HEK293 (cell line): ENCODE measurements at regions not wholly inside any gene's neighbourhood (a gene's known extent, or its start where the extent isn't known, plus 50 kb on each side); places are given as distances from the start of the nearest gene placed in this dataset.

Experiments
- BCL11A ChIP-seq: fragments of 450-650 bp; formaldehyde crosslinking; IDR thresholded peaks from 2 replicates; pipeline ENCODE4 v1.5.1; 2016; ENCODE audit warnings: low read depth, missing biosample characterization, missing genetic modification characterization
- GLI4 ChIP-seq: fragments of 450-650 bp; formaldehyde crosslinking; IDR thresholded peaks from 2 replicates; pipeline ENCODE4 v1.5.1; 2016; ENCODE audit warnings: missing biosample characterization, missing genetic modification characterization
- HOXD13 ChIP-seq: sonication (generic); formaldehyde crosslinking; IDR thresholded peaks from 2 replicates; pipeline ENCODE4 v1.8.0; 2022; ENCODE audit warnings: missing genetic modification reagents, borderline replicate concordance
- ZFHX2 ChIP-seq: fragments of 450-650 bp; formaldehyde crosslinking; conservative IDR thresholded peaks from 2 replicates; pipeline ENCODE4 v1.5.1; 2016; ENCODE audit warnings: missing biosample characterization, missing genetic modification characterization
- ZNF140 ChIP-seq: fragments of 450-650 bp; formaldehyde crosslinking; IDR thresholded peaks from 2 replicates; pipeline ENCODE4 v1.5.1; 2016; ENCODE audit warnings: missing biosample characterization, missing genetic modification characterization
- ZNF274 ChIP-seq, 2 experiments: fragments of 200-500 bp in 1 of 2; fragments of 450-650 bp in 1 of 2; sonication (Bioruptor generic) in 1 of 2; formaldehyde crosslinking in 1 of 2; IDR thresholded peaks; 2 replicates each; pipeline versions ENCODE4 v1.5.1 to v1.6.1; 2014 to 2016; ENCODE audit warnings: borderline replicate concordance in 1 of 2, inconsistent platforms in 1 of 2, low read length in 1 of 2, missing biosample characterization in 1 of 2, missing genetic modification characterization in 1 of 2
- ZNF354C ChIP-seq: fragments of 450-650 bp; formaldehyde crosslinking; IDR thresholded peaks from 2 replicates; pipeline ENCODE4 v1.5.1; 2016; ENCODE audit warnings: missing biosample characterization, missing genetic modification characterization, low read depth, borderline replicate concordance
- ZNF37A ChIP-seq: fragments of 450-650 bp; IDR thresholded peaks from 2 replicates; pipeline ENCODE4 v1.5.1; 2018; ENCODE audit warnings: missing biosample characterization, missing genetic modification characterization
- ZNF518A ChIP-seq: fragments of 450-650 bp; formaldehyde crosslinking; conservative IDR thresholded peaks from 2 replicates; pipeline ENCODE4 v1.5.1; 2016; ENCODE audit warnings: low read depth, missing biosample characterization, missing genetic modification characterization
- ZNF830 ChIP-seq: fragments of 450-650 bp; IDR thresholded peaks from 2 replicates; pipeline ENCODE4 v1.5.0; 2018; ENCODE audit warnings: missing biosample characterization, missing genetic modification characterization, low read depth, mild to moderate bottlenecking, moderate library complexity
- TF ChIP-seq, protein P1 (sequence below): fragments of 450-650 bp; formaldehyde crosslinking; IDR thresholded peaks from 2 replicates; pipeline ENCODE4 v1.5.1; 2016; ENCODE audit warnings: missing biosample characterization, missing genetic modification characterization, borderline replicate concordance
- TF ChIP-seq, protein P2 (sequence below): fragments of 450-650 bp; formaldehyde crosslinking; IDR thresholded peaks from 2 replicates; pipeline ENCODE4 v1.5.1; 2016; ENCODE audit warnings: missing biosample characterization, missing genetic modification characterization
- TF ChIP-seq, protein P3 (sequence below): fragments of 450-650 bp; formaldehyde crosslinking; IDR thresholded peaks from 2 replicates; pipeline ENCODE4 v1.5.1; 2016; ENCODE audit warnings: missing biosample characterization, missing genetic modification characterization
- TF ChIP-seq, protein P4 (sequence below): fragments of 450-650 bp; formaldehyde crosslinking; IDR thresholded peaks from 2 replicates; pipeline ENCODE4 v1.5.1; 2016; ENCODE audit warnings: missing biosample characterization, missing genetic modification characterization
- TF ChIP-seq, protein P5 (sequence below): fragments of 450-650 bp; formaldehyde crosslinking; IDR thresholded peaks from 2 replicates; pipeline ENCODE4 v1.5.1; 2016; ENCODE audit warnings: missing biosample characterization, missing genetic modification characterization

DNA sequence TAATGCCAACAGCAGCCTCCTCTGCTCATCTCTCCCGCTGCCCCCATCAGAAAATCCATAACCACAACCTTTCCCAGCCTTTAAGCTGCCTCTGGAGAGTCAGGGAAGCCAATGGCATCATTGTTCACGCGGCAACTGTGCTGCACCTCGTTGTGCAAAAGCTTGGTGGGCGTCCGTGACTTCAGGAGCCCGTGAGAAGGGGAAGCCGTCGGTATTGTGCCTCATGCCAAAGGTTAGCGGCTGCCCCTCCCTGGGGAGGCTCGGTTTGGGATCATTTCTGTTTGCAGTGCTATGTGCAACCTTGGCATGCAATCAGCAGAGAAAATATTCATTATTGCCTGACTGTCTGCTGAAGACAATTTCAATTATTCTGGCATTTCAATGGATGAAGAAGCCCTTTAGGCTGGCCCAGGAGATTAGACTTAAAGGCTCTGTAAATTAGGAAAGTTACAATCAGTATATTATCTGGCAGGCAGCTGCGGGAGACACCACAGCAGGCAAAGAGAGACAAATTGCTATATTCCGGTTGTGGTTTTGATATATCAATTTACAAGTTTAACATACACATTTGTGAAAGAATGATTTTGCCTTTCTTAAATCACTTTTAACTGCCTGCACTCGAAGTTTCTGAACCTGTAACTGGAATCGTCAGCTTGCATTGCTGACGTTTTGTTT, 244.5 kb downstream of the GATA3 start (continued):
- TF ChIP-seq, protein P1, sequence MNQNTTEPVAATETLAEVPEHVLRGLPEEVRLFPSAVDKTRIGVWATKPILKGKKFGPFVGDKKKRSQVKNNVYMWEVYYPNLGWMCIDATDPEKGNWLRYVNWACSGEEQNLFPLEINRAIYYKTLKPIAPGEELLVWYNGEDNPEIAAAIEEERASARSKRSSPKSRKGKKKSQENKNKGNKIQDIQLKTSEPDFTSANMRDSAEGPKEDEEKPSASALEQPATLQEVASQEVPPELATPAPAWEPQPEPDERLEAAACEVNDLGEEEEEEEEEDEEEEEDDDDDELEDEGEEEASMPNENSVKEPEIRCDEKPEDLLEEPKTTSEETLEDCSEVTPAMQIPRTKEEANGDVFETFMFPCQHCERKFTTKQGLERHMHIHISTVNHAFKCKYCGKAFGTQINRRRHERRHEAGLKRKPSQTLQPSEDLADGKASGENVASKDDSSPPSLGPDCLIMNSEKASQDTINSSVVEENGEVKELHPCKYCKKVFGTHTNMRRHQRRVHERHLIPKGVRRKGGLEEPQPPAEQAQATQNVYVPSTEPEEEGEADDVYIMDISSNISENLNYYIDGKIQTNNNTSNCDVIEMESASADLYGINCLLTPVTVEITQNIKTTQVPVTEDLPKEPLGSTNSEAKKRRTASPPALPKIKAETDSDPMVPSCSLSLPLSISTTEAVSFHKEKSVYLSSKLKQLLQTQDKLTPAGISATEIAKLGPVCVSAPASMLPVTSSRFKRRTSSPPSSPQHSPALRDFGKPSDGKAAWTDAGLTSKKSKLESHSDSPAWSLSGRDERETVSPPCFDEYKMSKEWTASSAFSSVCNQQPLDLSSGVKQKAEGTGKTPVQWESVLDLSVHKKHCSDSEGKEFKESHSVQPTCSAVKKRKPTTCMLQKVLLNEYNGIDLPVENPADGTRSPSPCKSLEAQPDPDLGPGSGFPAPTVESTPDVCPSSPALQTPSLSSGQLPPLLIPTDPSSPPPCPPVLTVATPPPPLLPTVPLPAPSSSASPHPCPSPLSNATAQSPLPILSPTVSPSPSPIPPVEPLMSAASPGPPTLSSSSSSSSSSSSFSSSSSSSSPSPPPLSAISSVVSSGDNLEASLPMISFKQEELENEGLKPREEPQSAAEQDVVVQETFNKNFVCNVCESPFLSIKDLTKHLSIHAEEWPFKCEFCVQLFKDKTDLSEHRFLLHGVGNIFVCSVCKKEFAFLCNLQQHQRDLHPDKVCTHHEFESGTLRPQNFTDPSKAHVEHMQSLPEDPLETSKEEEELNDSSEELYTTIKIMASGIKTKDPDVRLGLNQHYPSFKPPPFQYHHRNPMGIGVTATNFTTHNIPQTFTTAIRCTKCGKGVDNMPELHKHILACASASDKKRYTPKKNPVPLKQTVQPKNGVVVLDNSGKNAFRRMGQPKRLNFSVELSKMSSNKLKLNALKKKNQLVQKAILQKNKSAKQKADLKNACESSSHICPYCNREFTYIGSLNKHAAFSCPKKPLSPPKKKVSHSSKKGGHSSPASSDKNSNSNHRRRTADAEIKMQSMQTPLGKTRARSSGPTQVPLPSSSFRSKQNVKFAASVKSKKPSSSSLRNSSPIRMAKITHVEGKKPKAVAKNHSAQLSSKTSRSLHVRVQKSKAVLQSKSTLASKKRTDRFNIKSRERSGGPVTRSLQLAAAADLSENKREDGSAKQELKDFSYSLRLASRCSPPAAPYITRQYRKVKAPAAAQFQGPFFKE (tag by site-specific recombination) = no peak
- no peak for TF ChIP-seq HOXD13 (CRISPR knock-in tag)
- TF ChIP-seq, protein P2, sequence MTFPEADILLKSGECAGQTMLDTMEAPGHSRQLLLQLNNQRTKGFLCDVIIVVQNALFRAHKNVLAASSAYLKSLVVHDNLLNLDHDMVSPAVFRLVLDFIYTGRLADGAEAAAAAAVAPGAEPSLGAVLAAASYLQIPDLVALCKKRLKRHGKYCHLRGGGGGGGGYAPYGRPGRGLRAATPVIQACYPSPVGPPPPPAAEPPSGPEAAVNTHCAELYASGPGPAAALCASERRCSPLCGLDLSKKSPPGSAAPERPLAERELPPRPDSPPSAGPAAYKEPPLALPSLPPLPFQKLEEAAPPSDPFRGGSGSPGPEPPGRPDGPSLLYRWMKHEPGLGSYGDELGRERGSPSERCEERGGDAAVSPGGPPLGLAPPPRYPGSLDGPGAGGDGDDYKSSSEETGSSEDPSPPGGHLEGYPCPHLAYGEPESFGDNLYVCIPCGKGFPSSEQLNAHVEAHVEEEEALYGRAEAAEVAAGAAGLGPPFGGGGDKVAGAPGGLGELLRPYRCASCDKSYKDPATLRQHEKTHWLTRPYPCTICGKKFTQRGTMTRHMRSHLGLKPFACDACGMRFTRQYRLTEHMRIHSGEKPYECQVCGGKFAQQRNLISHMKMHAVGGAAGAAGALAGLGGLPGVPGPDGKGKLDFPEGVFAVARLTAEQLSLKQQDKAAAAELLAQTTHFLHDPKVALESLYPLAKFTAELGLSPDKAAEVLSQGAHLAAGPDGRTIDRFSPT (tag by site-specific recombination) = no peak
- no peak for TF ChIP-seq ZNF518A (tag by site-specific recombination)
- TF ChIP-seq, protein P3, sequence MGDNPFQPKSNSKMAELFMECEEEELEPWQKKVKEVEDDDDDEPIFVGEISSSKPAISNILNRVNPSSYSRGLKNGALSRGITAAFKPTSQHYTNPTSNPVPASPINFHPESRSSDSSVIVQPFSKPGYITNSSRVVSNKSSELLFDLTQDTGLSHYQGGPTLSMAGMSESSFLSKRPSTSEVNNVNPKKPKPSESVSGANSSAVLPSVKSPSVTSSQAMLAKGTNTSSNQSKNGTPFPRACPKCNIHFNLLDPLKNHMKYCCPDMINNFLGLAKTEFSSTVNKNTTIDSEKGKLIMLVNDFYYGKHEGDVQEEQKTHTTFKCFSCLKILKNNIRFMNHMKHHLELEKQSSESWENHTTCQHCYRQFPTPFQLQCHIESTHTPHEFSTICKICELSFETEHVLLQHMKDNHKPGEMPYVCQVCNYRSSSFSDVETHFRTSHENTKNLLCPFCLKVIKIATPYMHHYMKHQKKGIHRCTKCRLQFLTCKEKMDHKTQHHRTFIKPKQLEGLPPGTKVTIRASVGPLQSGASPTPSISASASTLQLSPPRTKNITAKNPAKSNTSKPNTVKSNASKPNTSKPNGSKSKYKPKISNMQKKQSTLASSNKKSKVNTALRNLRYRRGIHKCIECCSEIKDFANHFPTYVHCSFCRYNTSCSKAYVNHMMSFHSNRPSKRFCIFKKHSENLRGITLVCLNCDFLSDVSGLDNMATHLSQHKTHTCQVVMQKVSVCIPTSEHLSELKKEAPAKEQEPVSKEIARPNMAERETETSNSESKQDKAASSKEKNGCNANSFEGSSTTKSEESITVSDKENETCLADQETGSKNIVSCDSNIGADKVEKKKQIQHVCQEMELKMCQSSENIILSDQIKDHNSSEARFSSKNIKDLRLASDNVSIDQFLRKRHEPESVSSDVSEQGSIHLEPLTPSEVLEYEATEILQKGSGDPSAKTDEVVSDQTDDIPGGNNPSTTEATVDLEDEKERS = no peak
- TF ChIP-seq ZNF274 (IDR thresholded peaks at IDR 0.05; ENCODE audit: low read length) = no peak
- no peak for TF ChIP-seq ZNF274 (tag by site-specific recombination; IDR thresholded peaks at IDR 0.05; ENCODE audit: borderline replicate concordance)
- TF ChIP-seq ZFHX2 (tag by site-specific recombination) = 0 out of 2 replicates have a peak, but pooled peaks have one; percentile 18
- no peak for TF ChIP-seq ZNF37A (tag by site-specific recombination)
- TF ChIP-seq ZNF140 = no peak
- TF ChIP-seq ZNF830 = no peak
- TF ChIP-seq, protein P4, sequence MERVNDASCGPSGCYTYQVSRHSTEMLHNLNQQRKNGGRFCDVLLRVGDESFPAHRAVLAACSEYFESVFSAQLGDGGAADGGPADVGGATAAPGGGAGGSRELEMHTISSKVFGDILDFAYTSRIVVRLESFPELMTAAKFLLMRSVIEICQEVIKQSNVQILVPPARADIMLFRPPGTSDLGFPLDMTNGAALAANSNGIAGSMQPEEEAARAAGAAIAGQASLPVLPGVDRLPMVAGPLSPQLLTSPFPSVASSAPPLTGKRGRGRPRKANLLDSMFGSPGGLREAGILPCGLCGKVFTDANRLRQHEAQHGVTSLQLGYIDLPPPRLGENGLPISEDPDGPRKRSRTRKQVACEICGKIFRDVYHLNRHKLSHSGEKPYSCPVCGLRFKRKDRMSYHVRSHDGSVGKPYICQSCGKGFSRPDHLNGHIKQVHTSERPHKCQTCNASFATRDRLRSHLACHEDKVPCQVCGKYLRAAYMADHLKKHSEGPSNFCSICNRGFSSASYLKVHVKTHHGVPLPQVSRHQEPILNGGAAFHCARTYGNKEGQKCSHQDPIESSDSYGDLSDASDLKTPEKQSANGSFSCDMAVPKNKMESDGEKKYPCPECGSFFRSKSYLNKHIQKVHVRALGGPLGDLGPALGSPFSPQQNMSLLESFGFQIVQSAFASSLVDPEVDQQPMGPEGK (tag by site-specific recombination) = no peak
- TF ChIP-seq GLI4 (tag by site-specific recombination) = no peak
- TF ChIP-seq BCL11A (tag by site-specific recombination) = no peak
- TF ChIP-seq ZNF354C (tag by site-specific recombination) = no peak
- TF ChIP-seq, protein P5, sequence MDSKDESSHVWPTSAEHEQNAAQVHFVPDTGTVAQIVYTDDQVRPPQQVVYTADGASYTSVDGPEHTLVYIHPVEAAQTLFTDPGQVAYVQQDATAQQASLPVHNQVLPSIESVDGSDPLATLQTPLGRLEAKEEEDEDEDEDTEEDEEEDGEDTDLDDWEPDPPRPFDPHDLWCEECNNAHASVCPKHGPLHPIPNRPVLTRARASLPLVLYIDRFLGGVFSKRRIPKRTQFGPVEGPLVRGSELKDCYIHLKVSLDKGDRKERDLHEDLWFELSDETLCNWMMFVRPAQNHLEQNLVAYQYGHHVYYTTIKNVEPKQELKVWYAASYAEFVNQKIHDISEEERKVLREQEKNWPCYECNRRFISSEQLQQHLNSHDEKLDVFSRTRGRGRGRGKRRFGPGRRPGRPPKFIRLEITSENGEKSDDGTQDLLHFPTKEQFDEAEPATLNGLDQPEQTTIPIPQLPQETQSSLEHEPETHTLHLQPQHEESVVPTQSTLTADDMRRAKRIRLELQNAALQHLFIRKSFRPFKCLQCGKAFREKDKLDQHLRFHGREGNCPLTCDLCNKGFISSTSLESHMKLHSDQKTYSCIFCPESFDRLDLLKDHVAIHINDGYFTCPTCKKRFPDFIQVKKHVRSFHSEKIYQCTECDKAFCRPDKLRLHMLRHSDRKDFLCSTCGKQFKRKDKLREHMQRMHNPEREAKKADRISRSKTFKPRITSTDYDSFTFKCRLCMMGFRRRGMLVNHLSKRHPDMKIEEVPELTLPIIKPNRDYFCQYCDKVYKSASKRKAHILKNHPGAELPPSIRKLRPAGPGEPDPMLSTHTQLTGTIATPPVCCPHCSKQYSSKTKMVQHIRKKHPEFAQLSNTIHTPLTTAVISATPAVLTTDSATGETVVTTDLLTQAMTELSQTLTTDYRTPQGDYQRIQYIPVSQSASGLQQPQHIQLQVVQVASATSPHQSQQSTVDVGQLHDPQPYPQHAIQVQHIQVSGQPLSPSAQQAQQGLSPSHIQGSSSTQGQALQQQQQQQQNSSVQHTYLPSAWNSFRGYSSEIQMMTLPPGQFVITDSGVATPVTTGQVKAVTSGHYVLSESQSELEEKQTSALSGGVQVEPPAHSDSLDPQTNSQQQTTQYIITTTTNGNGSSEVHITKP (tag by site-specific recombination) = no peak
